GM12873 (cell line): ENCODE measurements at regions not wholly inside any gene's neighbourhood (a gene's known extent, or its start where the extent isn't known, plus 50 kb on each side); places are given as distances from the start of the nearest gene placed in this dataset.

Source experiments
- TF ChIP-seq, protein P1 (sequence below): IDR thresholded peaks from 2 replicates; pipeline ENCODE4 v1.5.1; 2012; ENCODE audit warnings: low read depth, mild to moderate bottlenecking, moderate library complexity, low read length, control low read depth; ENCODE audit not compliant: insufficient read depth; ENCODE audit errors: missing control alignments

DNA sequence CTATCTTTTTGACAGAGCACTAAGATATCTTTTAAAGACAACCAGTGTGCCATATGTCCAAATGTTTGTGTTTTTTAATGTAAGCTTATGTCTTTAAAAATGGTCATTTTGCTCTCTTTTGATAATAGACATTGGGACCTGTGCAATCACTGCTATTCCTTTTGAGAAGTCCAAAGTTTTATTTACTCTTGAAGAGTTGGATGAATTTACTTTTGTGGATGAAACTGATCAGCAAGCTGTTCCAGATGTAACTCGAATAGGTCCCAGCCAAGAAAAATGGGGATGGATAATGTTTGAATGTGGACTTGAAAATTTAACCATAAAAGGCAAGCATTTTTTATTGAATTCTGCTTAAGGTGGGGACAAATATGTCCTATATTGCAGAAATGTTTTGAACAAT is 97.2 kb downstream of the BLTP1 start:
- TF ChIP-seq, protein P1, sequence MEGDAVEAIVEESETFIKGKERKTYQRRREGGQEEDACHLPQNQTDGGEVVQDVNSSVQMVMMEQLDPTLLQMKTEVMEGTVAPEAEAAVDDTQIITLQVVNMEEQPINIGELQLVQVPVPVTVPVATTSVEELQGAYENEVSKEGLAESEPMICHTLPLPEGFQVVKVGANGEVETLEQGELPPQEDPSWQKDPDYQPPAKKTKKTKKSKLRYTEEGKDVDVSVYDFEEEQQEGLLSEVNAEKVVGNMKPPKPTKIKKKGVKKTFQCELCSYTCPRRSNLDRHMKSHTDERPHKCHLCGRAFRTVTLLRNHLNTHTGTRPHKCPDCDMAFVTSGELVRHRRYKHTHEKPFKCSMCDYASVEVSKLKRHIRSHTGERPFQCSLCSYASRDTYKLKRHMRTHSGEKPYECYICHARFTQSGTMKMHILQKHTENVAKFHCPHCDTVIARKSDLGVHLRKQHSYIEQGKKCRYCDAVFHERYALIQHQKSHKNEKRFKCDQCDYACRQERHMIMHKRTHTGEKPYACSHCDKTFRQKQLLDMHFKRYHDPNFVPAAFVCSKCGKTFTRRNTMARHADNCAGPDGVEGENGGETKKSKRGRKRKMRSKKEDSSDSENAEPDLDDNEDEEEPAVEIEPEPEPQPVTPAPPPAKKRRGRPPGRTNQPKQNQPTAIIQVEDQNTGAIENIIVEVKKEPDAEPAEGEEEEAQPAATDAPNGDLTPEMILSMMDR = no peak

GRCh38 chr4:122252584-122252983 is 100.5 kb downstream of the BLTP1 start:
- TF ChIP-seq, protein P1 = no peak

- TF ChIP-seq, protein P1 = no peak
These were observed 107.7 kb downstream of the BLTP1 start for GRCh38 chr4:122259849-122260248.

DNA sequence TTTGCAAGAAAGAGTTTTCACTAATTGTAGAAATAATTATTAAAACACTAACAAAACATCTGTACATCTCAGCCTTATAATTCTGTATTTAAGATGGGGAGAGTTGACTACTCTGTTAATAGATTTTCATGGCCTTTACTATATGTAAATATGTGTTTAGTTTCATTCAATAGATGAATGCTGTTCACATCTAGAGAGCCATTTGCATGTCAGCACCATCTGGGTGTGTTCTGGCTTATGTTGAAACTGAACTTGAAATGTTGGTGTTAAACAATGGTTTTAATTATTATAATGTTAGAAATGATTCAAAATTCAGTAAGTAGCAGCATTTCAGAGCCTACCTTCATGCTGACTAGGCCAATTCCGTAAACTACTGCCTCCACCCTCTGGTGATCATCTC is 102.5 kb upstream of the ADAD1 start:
- TF ChIP-seq, protein P1 = no peak

DNA sequence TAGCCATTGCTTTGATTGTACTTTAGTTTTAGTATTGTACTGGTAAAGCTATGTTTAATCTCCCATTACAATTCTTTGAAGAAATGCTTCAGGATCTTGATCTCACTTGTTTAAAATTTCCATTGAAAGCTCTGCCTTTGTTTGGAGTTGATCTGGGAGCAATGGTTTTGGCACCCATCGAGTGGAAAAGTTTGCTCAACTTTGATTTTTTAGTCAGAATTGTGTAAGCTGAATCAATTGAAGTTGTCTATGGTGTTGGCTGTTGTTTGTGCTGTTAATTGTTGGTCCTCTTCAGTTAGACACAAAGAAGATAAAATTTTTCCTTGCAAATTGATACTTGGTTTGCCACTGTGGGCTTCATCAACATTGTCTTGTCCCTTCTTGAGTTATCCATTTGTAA is 99.8 kb upstream of the ADAD1 start:
- TF ChIP-seq, protein P1 = no peak

- TF ChIP-seq, protein P1 = no peak
These were observed 99.1 kb upstream of the ADAD1 start for GRCh38 chr4:122279670-122280069.

DNA sequence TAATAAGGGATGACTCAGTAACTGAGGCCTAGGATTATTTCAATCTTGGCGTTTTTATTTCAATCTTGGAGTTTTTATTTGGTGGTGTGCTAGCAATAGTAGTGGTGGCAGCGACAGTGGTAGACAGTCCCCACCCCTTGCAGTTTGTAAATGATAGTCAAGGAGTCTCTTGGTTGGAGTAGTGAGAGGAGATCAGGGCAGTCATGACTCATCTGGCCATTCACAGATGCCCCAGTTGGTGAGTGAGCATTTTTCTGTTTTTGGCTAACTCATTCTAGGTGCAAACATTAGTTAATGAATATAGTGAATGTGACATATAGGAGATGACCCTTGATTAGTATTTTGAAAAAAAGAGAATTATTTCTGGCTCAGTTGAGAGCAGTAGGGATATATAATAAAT is 93.5 kb upstream of the ADAD1 start:
- TF ChIP-seq, protein P1 = no peak
